Neuronal stem cell (in vitro differentiated cells): ENCODE measurements at regions not wholly inside any gene's neighbourhood (a gene's known extent, or its start where the extent isn't known, plus 50 kb on each side); places are given as distances from the start of the nearest gene placed in this dataset.

ENCODE experiments used
- DNase-seq: peaks from one replicate; pipeline ENCODE4 v3.0.0-alpha.2; 2013; ENCODE audit warnings: low spot score
- H2AFZ ChIP-seq: one replicate; pipeline ENCODE4 v1.6.1; 2013; ENCODE audit warnings: mild to moderate bottlenecking, low read length, inconsistent platforms
- H2AK5ac ChIP-seq: 2 replicates; pipeline ENCODE4 v1.6.1; 2013; ENCODE audit warnings: low read depth, mild to moderate bottlenecking, inconsistent platforms, low read length, moderate library complexity, mixed read lengths
- H2BK120ac ChIP-seq: 2 replicates; pipeline ENCODE4 v1.6.1; 2013; ENCODE audit warnings: low read depth, mild to moderate bottlenecking, inconsistent platforms, low read length, moderate library complexity, mixed read lengths
- H2BK12ac ChIP-seq: one replicate; pipeline ENCODE4 v1.6.1; 2013; ENCODE audit warnings: low read length, inconsistent platforms
- H2BK15ac ChIP-seq: 2 replicates; pipeline ENCODE4 v1.6.1; 2013; ENCODE audit warnings: mild to moderate bottlenecking, low read length, inconsistent platforms, mixed read lengths
- H2BK5ac ChIP-seq: one replicate; pipeline ENCODE4 v1.6.1; 2013; ENCODE audit warnings: inconsistent platforms, mild to moderate bottlenecking, low read length, moderate library complexity
- H3K14ac ChIP-seq: one replicate; pipeline ENCODE4 v1.6.1; 2013; ENCODE audit warnings: low read length, inconsistent platforms
- H3K18ac ChIP-seq: 2 replicates; pipeline ENCODE4 v1.6.1; 2013; ENCODE audit warnings: low read length, inconsistent platforms
- H3K23ac ChIP-seq: 2 replicates; pipeline ENCODE4 v1.6.1; 2013; ENCODE audit warnings: low read depth, mild to moderate bottlenecking, mixed read lengths, low read length, inconsistent platforms; ENCODE audit not compliant: poor library complexity
- H3K27ac ChIP-seq: replicated peaks from 3 replicates; pipeline ENCODE4 v1.5.1; 2013; ENCODE audit warnings: low read length, inconsistent platforms
- H3K27me3 ChIP-seq, 3 experiments: 2 replicates each; pipeline ENCODE4 v1.6.1; 2013; ENCODE audit warnings: low read length in 3 of 3, mild to moderate bottlenecking in 2 of 3, inconsistent platforms in 1 of 3, low read depth in 1 of 3, mixed read lengths in 1 of 3, moderate library complexity in 1 of 3; ENCODE audit not compliant: control insufficient read depth in 3 of 3, insufficient read depth in 3 of 3
- H3K36me3 ChIP-seq, 2 donors: replicated peaks in 1 of 2; 2 replicates each; pipeline ENCODE4 v1.6.1; 2013; ENCODE audit warnings: low read length in 2 of 2; ENCODE audit not compliant: control insufficient read depth in 2 of 2, insufficient read depth in 2 of 2
- H3K4ac ChIP-seq: 2 replicates; pipeline ENCODE4 v1.6.1; 2013; ENCODE audit warnings: inconsistent platforms, mild to moderate bottlenecking, low read length, moderate library complexity
- H3K4me1 ChIP-seq, 2 donors: 1 replicate in 1 of 2; 2 replicates in 1 of 2; pipeline ENCODE4 v1.6.1; 2013; ENCODE audit warnings: low read length in 2 of 2, low read depth in 1 of 2; ENCODE audit not compliant: control insufficient read depth in 2 of 2, insufficient read depth in 1 of 2
- H3K4me2 ChIP-seq: one replicate; pipeline ENCODE4 v1.6.1; 2013; ENCODE audit warnings: mild to moderate bottlenecking, low read length, inconsistent platforms; ENCODE audit not compliant: insufficient read depth, poor library complexity, severe bottlenecking
- H3K4me3 ChIP-seq, 2 donors: 2 replicates each; pipeline ENCODE4 v1.5.1; 2013; ENCODE audit warnings: low read length in 2 of 2, mild to moderate bottlenecking in 2 of 2, inconsistent platforms in 1 of 2, moderate library complexity in 1 of 2
- H3K79me1 ChIP-seq: one replicate; pipeline ENCODE4 v1.6.1; 2013; ENCODE audit warnings: low read depth, mild to moderate bottlenecking, inconsistent platforms, low read length, moderate library complexity
- H3K9ac ChIP-seq: one replicate; pipeline ENCODE4 v1.6.1; 2013; ENCODE audit warnings: mild to moderate bottlenecking, low read depth, low read length, inconsistent platforms; ENCODE audit not compliant: poor library complexity
- H3K9me3 ChIP-seq, 2 donors: replicated peaks in 1 of 2; 2 replicates each; pipeline versions ENCODE3 to v1.6.1; 2013; ENCODE audit warnings: low read length in 2 of 2, mild to moderate bottlenecking in 2 of 2, inconsistent platforms in 1 of 2, low read depth in 1 of 2, mixed read lengths in 1 of 2, moderate library complexity in 1 of 2; ENCODE audit not compliant: control insufficient read depth in 2 of 2, insufficient read depth in 1 of 2
- H4K8ac ChIP-seq: one replicate; pipeline ENCODE4 v1.6.1; 2013; ENCODE audit warnings: low read depth, mild to moderate bottlenecking, inconsistent platforms, low read length, moderate library complexity
- H4K91ac ChIP-seq: one replicate; pipeline ENCODE4 v1.6.1; 2013; ENCODE audit warnings: low read length, low read depth, mild to moderate bottlenecking, inconsistent platforms; ENCODE audit not compliant: poor library complexity
- WGBS, 2 donors: extraction: QIAGEN DNeasy Blood & Tissue Kit; methylation state at CpG; one replicate each; pipeline ENCODE4 v1.1.7; 2013; ENCODE audit warnings: missing lambda C conversion rate in 2 of 2, mixed read lengths in 1 of 2; ENCODE audit not compliant: insufficient read length in 2 of 2, insufficient replicate concordance in 1 of 2; ENCODE audit errors: extremely low coverage in 2 of 2; 5-methylcytosine and 5-hydroxymethylcytosine counted together

- Histone ChIP-seq H3K4me3 (no peak overlapping the region), H2BK120ac (no peak overlapping the region), H3K27ac (no peak overlapping the region), H2BK5ac (no peak overlapping the region), H2BK12ac (no peak overlapping the region), H3K14ac (no peak overlapping the region), H3K4ac (no peak overlapping the region), H4K8ac (no peak overlapping the region), H3K79me1 (no peaks in the 10 kb centered on the region), H3K9ac (no peak overlapping the region), H3K4me2 (no peak overlapping the region), H3K18ac (no peak overlapping the region), H3K4me1 (no peaks in the 10 kb centered on the region), H4K91ac (no peak overlapping the region), H2AK5ac (no peak overlapping the region), H3K27me3 (no peaks in the 10 kb centered on the region), H3K23ac (no peak overlapping the region), H2BK15ac (no peak overlapping the region), H3K36me3 (no peaks in the 10 kb centered on the region), H3K9me3 (peaks cover 0 to 1% of the 10 kb centered on the region in 2 donors), H2AFZ (no peak overlapping the region)
- no peak for DNase-seq
- WGBS, 2 donors, result no CpG with 5 or more reads among the region's 1 CpG
Observed at GRCh38 chr9:107973451-107973850, 483.9 kb upstream of the KLF4 start.

DNA sequence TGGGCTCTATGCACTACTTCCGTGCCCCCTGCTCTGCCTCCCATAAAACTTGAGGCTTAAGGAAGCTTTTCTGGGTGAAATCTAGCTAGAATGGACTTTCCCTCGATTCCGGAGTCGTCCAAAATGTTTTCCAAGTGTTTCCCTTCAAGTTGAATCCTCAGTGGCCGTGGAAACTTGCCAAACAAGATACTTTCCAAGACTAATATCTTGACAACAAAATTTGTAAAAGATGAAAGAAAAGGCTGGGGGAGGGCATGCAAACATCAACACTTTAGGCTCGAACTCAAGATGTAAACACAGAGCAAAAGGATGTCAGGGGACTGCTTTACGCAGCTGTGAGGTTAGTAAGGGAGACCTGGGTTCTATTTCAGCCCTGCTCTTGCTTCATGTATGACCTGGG lies 482.8 kb upstream of the KLF4 start:
- no peak overlapping the region for H2BK15ac ChIP-seq
- H3K36me3 ChIP-seq, result no peaks in the 10 kb centered on the region
- H2AK5ac ChIP-seq, result no peak overlapping the region
- no peaks in the 10 kb centered on the region for H3K4me1 ChIP-seq
- H3K9ac ChIP-seq, result no peak overlapping the region
- no peak overlapping the region for H2BK12ac ChIP-seq
- H3K18ac ChIP-seq, result no peak overlapping the region
- no peaks in the 10 kb centered on the region for H3K27me3 ChIP-seq
- H2BK5ac ChIP-seq, result no peak overlapping the region
- H4K8ac ChIP-seq, result no peak overlapping the region
- no peak overlapping the region for H3K4ac ChIP-seq
- H2AFZ ChIP-seq, result no peak overlapping the region
- no peak overlapping the region for H3K23ac ChIP-seq
- H3K4me2 ChIP-seq, result no peak overlapping the region
- H3K9me3 ChIP-seq, result peaks cover 0 to 1% of the 10 kb centered on the region in 2 donors
- no peak overlapping the region for H2BK120ac ChIP-seq
- DNase-seq, result no peak
- H3K14ac ChIP-seq, result no peak overlapping the region
- WGBS, 2 donors, result no CpG with 5 or more reads among the region's 7 CpGs
- no peak overlapping the region for H4K91ac ChIP-seq
- H3K4me3 ChIP-seq, result no peak overlapping the region
- H3K27ac ChIP-seq, result no peak overlapping the region
- H3K79me1 ChIP-seq, result no peaks in the 10 kb centered on the region

DNA sequence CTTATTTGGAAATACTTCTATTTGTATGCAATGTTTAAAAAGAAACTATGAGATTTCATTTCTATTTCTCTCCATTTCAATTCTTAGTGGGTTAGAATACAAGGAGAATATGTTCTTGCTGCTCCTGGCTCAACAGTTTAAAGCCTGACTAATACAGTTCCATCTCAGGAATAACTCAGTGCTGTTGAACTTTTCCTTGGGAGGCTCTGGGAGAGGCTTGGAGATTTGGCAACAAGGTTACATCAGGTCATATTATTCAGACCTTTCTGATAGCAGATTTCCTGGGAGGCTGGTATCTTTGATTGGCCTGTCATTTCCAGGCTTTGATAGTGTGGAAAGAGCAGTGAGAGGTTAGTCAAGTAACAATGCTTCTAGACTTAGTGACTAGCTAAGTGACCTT lies 481.7 kb upstream of the KLF4 start:
- peaks cover 0 to 1% of the 10 kb centered on the region in 2 donors for H3K9me3 ChIP-seq
- no peak overlapping the region for H3K18ac ChIP-seq
- H3K4me2 ChIP-seq, result no peak overlapping the region
- no peak overlapping the region for H3K23ac ChIP-seq
- H2AFZ ChIP-seq, result no peak overlapping the region
- H2BK12ac ChIP-seq, result no peak overlapping the region
- H3K9ac ChIP-seq, result no peak overlapping the region
- H2AK5ac ChIP-seq, result no peak overlapping the region
- H3K27me3 ChIP-seq, result no peaks in the 10 kb centered on the region
- H2BK15ac ChIP-seq, result no peak overlapping the region
- no peaks in the 10 kb centered on the region for H3K36me3 ChIP-seq
- no peak overlapping the region for H2BK120ac ChIP-seq
- H3K27ac ChIP-seq, result no peak overlapping the region
- H2BK5ac ChIP-seq, result no peak overlapping the region
- no peak overlapping the region for H3K4ac ChIP-seq
- H3K14ac ChIP-seq, result no peak overlapping the region
- H3K4me3 ChIP-seq, result no peak overlapping the region
- no peak for DNase-seq
- H3K79me1 ChIP-seq, result no peaks in the 10 kb centered on the region
- H4K8ac ChIP-seq, result no peak overlapping the region
- no peaks in the 10 kb centered on the region for H3K4me1 ChIP-seq
- H4K91ac ChIP-seq, result no peak overlapping the region

- H3K4ac ChIP-seq, result no peak overlapping the region
- H3K23ac ChIP-seq, result no peak overlapping the region
- H4K91ac ChIP-seq, result no peak overlapping the region
- no peak for DNase-seq
- H2BK5ac ChIP-seq, result no peak overlapping the region
- no peak overlapping the region for H3K27ac ChIP-seq
- no peak overlapping the region for H3K18ac ChIP-seq
- peaks cover 0 to 1% of the 10 kb centered on the region in 2 donors for H3K9me3 ChIP-seq
- H3K9ac ChIP-seq, result no peak overlapping the region
- no CpG with 5 or more reads among the region's 5 CpGs for WGBS, 2 donors
- no peaks in the 10 kb centered on the region for H3K79me1 ChIP-seq
- no peak overlapping the region for H2BK15ac ChIP-seq
- no peak overlapping the region for H2BK120ac ChIP-seq
- no peaks in the 10 kb centered on the region for H3K4me1 ChIP-seq
- H3K4me3 ChIP-seq, result no peak overlapping the region
- H2AK5ac ChIP-seq, result no peak overlapping the region
- no peaks in the 10 kb centered on the region for H3K27me3 ChIP-seq
- H4K8ac ChIP-seq, result no peak overlapping the region
- H3K14ac ChIP-seq, result no peak overlapping the region
- no peak overlapping the region for H3K4me2 ChIP-seq
- no peaks in the 10 kb centered on the region for H3K36me3 ChIP-seq
- no peak overlapping the region for H2AFZ ChIP-seq
- no peak overlapping the region for H2BK12ac ChIP-seq
Observed at GRCh38 chr9:107970726-107971125, 481.2 kb upstream of the KLF4 start.
